GM12873 (cell line): ENCODE measurements at regions not wholly inside any gene's neighbourhood (a gene's known extent, or its start where the extent isn't known, plus 50 kb on each side); places are given as distances from the start of the nearest gene placed in this dataset.
A peak's percentile ranks its signal among the peaks of the same experiment; 100 is the strongest.

ENCODE experiments used
- CTCF ChIP-seq: IDR thresholded peaks from 2 replicates; pipeline ENCODE4 v1.5.1; 2012; ENCODE audit warnings: low read depth, mild to moderate bottlenecking, moderate library complexity, low read length, control low read depth; ENCODE audit not compliant: insufficient read depth; ENCODE audit errors: missing control alignments

DNA sequence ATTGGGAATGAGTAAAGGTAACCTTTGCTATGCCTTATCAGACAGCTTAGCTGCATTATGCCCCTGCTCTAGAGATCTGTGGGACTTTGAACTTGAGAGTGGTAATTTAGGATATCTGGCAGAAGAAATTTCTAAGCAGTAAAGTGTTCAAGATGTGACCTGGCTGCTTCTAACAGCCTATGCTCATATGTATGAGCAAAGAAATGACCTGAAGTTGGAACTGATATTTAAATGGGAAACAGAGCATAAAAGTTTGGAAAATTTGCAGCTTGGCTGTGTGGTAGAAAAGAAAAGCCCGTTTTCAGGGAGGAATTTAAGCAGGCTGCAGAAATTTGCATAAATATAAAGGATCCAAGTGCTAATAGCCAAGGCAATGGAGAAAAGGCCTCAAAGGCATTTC is 90.4 kb downstream of the HHIPL2 start:
- TF ChIP-seq CTCF = no peak

DNA sequence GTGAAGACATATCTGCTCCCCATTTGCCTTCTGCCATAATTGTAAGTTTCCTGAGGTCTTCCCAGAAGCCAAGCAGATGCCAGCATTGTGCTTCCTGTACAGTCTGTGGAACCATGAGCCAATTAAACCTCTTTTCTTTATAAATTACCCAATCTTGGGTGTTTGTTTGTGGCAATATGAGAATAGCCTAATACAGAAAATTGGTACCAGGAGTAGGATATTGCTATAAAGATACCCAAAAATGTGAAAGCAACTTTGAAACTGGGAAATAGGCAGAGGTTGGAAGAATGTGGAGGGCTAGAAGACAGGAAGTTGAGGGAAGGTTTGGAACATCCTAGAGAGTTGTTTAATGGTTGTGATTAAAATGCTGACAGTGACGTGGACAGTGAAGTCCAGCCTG is 90.8 kb downstream of the HHIPL2 start:
- TF ChIP-seq CTCF = no peak

- peak; percentile 92 for TF ChIP-seq CTCF
These were observed 92.6 kb downstream of the HHIPL2 start for GRCh38 chr1:222455188-222455879.

DNA sequence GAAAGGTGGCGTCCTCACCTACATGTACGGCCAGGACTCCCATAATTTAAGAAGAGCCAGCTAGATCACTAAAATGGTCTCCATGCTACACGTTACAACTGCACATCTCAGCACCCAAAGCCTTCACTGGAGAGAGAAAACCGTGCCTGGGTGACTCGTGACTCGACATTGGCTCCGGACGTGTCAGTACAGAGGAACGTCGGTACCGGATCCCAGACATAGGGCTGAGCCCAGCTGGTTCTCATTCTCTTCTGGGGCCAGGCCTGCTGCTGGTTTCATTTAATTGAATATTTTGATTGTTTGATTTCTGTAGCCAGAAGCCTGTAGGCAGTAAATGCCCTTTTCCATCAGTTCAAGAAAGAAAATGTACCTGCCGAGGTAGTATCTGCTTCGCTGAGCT is 93.1 kb downstream of the HHIPL2 start:
- TF ChIP-seq CTCF = no peak

DNA sequence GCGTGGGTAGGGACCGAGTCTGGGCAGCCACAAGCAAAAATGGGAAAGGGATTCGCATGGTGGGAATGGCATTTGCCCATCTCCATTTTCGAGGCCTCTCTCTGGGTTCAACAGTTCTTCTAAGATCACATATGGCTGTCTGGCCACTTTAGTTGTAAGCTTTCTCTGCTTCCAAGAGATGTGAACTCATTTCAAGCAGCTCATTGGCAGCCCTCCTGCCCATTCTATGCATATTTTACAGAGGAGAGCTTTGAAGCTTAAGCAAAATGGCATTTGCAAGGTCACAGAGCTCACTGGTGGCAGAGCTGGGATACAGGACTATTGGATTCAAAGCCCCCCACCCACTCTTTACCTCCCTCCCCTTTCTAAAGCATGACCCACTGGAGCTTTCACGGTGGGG is 93.7 kb downstream of the HHIPL2 start:
- TF ChIP-seq CTCF = no peak

GRCh38 chr1:222452031-222452430 is 95.9 kb downstream of the HHIPL2 start:
- no peak for TF ChIP-seq CTCF

DNA sequence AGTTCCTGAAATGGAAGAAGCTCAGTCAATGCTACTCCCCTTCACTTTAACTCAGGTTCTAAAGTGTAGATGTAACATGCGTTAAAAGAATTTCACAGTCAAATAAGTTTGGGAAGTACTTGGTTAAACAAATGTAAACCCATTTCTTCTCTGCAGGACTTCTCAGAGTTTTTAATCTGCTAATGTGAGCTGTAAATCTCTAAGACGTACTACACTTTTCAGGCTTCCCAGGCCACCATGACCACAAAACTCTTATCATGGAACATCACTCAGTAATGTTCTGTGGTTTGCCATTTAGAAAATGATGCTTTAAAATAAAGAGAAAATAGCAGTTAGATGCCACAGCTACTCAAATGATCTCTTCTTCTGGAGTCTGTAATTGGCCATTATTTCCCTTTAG is 104.3 kb downstream of the HHIPL2 start:
- TF ChIP-seq CTCF = no peak
